GM10248 (cell line): ENCODE measurements at regions not wholly inside any gene's neighbourhood (a gene's known extent, or its start where the extent isn't known, plus 50 kb on each side); places are given as distances from the start of the nearest gene placed in this dataset.

ENCODE experiments used
- CTCF ChIA-PET: fragments of 300-600 bp; sonication (Branson Sonifier 250); formaldehyde crosslinking; extraction: SDS; loops from one replicate; lab custom pipeline; 2021; ENCODE audit warnings: antibody characterized with exemption; lab: Yijun Ruan, JAX
- POLR2A ChIA-PET: fragments of 350-650 bp; sonication (Branson Sonifier 250); formaldehyde crosslinking; extraction: SDS; loops from one replicate; lab custom pipeline; 2020; ENCODE audit warnings: antibody characterized with exemption; lab: Yijun Ruan, JAX
- DNase-seq: peaks from one replicate; pipeline ENCODE4 v3.0.0; 2012; ENCODE audit errors: extremely low spot score
- TF ChIP-seq, protein P1 (sequence below): IDR thresholded peaks from 2 replicates; pipeline ENCODE4 v1.5.1; 2012; ENCODE audit warnings: mild to moderate bottlenecking, low read depth; ENCODE audit errors: extremely low read depth, missing control alignments, control extremely low read depth

DNA sequence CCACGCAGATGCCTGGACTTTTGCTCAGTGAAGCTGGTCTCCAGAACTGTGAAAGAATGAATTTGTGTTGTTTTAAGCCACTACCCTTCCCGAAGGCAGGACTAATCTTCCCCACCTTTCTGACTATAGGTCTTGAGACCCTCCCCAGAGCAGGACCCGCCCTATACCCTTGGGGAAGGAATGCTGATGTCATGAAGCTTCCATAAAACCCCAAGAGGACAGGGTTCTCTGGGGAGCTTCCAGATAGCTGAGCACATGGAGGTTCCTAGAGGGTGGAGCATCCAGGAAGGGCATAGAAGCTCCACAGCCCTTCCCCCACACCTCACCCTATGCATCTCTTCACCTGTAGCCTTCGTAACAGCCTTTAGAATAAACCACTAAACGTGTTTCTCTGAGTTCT, 287.8 kb downstream of the SOX9 start:
- ChIA-PET CTCF (interaction anchor here (1.3 kb wide), 1 partner anchor 25 kb away, joined by 4 read pairs; no protein-coding TSS in a partner anchor), POLR2A (interaction anchor here (0.6 kb wide), 1 partner anchor 286 kb away, joined by 3 read pairs; no protein-coding TSS in a partner anchor)
- DNase-seq = no peak
- TF ChIP-seq, protein P1, sequence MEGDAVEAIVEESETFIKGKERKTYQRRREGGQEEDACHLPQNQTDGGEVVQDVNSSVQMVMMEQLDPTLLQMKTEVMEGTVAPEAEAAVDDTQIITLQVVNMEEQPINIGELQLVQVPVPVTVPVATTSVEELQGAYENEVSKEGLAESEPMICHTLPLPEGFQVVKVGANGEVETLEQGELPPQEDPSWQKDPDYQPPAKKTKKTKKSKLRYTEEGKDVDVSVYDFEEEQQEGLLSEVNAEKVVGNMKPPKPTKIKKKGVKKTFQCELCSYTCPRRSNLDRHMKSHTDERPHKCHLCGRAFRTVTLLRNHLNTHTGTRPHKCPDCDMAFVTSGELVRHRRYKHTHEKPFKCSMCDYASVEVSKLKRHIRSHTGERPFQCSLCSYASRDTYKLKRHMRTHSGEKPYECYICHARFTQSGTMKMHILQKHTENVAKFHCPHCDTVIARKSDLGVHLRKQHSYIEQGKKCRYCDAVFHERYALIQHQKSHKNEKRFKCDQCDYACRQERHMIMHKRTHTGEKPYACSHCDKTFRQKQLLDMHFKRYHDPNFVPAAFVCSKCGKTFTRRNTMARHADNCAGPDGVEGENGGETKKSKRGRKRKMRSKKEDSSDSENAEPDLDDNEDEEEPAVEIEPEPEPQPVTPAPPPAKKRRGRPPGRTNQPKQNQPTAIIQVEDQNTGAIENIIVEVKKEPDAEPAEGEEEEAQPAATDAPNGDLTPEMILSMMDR = no peak

DNA sequence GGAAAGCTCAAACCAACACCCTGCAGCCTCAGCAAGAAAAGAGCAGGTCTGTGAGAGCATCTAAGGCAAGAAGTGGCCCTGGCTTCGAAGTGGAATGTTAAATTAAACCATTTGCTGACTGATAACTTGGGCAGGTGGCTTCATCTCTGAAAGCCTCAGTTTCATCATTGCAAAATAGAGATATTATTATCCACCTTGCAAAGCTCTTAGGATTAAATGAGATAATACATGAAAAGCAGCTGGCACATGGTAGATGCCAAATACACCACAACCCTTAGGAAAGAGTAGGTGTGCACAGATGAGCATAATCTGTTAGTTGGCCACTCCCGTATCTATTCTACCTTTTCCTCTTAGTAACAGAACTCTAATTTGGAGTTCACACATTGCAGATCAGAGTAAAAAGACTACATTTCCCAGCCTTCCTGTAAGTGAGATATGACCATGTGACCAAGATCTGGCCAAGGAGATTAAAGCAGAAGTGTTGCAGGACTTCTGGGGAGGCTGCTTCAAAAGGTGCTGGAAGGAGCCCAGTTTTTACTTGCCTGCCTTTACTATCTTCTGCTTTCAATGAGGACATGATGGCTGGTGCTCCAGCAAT, 288.7 kb downstream of the SOX9 start:
- TF ChIP-seq, protein P1 = no peak
- CTCF ChIA-PET = interaction anchor here (1.3 kb wide), 1 partner anchor 26 kb away, joined by 4 read pairs; no protein-coding TSS in a partner anchor
- POLR2A ChIA-PET = interaction anchor here (0.6 kb wide), 1 partner anchor 287 kb away, joined by 3 read pairs; no protein-coding TSS in a partner anchor
- no peak for DNase-seq

DNA sequence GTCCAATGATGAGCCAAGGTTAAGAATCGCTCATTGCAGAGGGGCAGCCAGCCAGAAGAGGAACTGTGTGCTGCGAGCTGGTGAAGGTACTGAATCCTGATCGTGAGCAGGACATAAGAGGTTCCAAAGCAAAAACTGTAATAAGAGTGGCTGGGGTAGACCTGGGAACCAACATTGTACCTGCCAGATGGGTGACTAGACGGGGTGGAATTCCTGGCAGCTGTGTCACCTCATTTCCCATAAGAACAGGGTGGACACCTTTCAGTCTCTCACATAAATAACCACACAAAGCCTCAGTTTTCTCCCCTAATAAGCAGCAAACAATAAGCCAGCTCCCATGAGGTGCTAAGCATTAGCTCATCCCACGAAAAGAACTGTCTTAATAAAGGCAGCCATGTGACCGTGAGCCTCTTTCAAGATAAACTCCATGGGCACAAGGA, 290.3 kb downstream of the SOX9 start:
- TF ChIP-seq, protein P1 = no peak
- ChIA-PET POLR2A (no interaction called here), CTCF (interaction anchor here (1.0 to 1.1 kb wide), 3 partner anchors 11 to 283 kb away, joined by 3 to 4 read pairs (median 4); no protein-coding TSS in a partner anchor)
- no peak for DNase-seq

DNA sequence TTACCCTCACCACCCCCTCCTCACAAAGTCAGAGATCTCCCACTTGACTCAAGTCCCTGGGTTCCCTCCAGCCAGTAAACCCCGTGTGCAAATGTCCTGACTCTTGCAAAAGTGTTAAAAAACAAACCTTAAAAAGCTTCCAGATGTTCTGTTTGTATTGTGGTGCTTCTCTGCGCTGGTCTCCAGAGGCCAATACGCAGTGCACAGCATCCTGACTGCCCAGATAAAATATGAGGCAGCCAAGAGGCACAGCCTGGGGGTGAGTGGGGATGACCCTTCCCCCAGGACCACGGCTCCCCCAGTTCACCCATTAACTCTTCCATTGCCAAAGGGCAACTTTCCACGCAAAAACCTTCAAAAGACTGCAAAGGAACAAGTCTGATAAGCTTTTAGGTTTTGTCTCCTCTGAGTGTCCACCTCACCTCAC, 291.8 kb downstream of the SOX9 start:
- TF ChIP-seq, protein P1 = no peak
- CTCF ChIA-PET = no interaction called here
- no peak for DNase-seq
- POLR2A ChIA-PET = no interaction called here

DNA sequence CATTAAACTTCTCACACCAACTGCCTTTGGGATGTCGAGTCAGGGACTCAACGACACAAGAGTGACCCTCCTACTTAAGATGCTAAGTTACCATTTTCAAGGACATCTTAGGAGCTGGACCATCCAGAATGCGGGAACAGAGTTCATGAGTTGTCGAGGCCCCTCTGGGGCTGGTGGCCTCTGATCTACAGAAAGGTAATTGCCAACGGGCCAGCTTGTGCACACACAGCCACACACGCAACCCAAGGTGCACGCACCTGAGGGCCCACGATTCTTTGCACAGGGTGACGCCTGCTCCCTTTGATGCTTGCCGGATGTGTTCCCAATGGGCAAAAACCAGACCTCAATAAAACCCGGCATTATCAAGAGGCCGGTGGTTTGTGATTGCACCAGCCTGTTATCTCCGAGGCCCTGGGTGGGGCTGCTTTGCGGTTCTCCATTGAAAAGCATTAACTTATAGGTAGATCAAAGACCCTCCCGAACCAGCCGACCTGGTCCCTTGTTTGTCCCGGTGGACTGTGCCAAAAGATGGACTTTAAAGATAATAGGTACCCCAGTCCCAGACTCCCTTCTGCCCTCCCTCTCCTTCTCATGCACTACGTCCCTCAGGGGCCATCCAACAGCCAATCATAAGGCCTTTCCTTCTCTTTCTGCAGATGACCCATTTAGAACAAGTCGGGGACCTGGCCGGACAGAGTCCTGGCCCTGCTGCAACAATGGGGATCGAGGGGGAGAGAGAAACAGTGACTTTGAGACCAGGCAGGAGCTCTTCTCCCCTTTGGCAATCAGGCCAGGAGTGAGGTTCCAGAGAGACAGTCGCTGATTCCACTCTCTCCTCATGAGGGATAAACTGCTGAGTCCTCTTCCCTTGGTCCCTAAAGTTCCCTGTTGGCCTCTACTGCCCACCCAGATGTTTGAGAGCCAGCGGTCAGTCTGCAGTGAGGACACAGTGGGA, 292.5 kb downstream of the SOX9 start:
- POLR2A ChIA-PET = no interaction called here
- CTCF ChIA-PET = no interaction called here
- no peak for DNase-seq
- TF ChIP-seq, protein P1 = no peak

DNA sequence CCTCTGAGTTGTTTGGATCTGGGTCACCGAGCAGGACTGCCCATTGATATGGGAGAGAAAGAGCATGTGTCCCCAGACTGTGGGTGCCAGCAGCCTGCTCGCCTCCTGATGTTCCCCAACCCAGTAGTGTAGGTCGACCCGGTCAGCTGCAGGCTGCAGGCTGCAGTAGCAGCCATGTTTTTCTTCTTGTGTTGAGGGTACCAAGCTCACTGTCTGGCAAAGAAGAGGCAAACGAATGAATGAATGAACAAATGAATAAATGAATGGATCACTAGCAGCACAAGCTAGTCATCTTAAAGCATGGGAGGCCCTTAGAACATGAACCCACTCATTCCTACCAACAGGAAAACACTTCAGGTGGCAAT, 293.2 kb downstream of the SOX9 start:
- TF ChIP-seq, protein P1 = no peak
- POLR2A ChIA-PET = no interaction called here
- CTCF ChIA-PET = no interaction called here

More for the DNA sequence above, 293.2 kb downstream of the SOX9 start:
- DNase-seq = no peak
